GM12891 (cell line): ENCODE measurements at regions not wholly inside any gene's neighbourhood (a gene's known extent, or its start where the extent isn't known, plus 50 kb on each side); places are given as distances from the start of the nearest gene placed in this dataset.

Source experiments
- DNase-seq: peaks from one replicate; pipeline ENCODE4 v3.0.0; 2011; ENCODE audit warnings: low spot score; ENCODE audit not compliant: insufficient read length
- FAIRE-seq: peaks from 2 replicates; lab custom pipeline; 2011; peaks lifted over from hg19 to GRCh38; lab: Jason Lieb, UNC
- PAX5 ChIP-seq: IDR thresholded peaks from 2 replicates; pipeline ENCODE4 v1.6.1; 2011; ENCODE audit warnings: low read length, moderate library complexity, mild to moderate bottlenecking; ENCODE audit not compliant: insufficient read depth, severe bottlenecking
- POLR2A ChIP-seq: IDR thresholded peaks from 2 replicates; pipeline ENCODE4 v1.6.1; 2011; ENCODE audit warnings: low read depth, low read length, control low read depth
- POLR2AphosphoS5 ChIP-seq: IDR thresholded peaks from 2 replicates; pipeline ENCODE4 v1.6.1; 2011; ENCODE audit warnings: low read depth, low read length, control low read depth
- POU2F2 ChIP-seq: IDR thresholded peaks from 2 replicates; pipeline ENCODE4 v1.6.1; 2011; ENCODE audit warnings: low read depth, mild to moderate bottlenecking, control low read depth, low read length, moderate library complexity
- SPI1 ChIP-seq: IDR thresholded peaks from 2 replicates; pipeline ENCODE4 v1.6.1; 2011; ENCODE audit warnings: low read depth, low read length, control low read depth
- TAF1 ChIP-seq: IDR thresholded peaks from 2 replicates; pipeline ENCODE4 v1.6.1; 2011; ENCODE audit warnings: low read depth, low read length, control low read depth

- no peak for TF ChIP-seq TAF1
- TF ChIP-seq POLR2AphosphoS5 = no peak
- no peak for TF ChIP-seq POU2F2
- no peak for TF ChIP-seq SPI1
- no peak for TF ChIP-seq POLR2A
- DNase-seq (no peak), FAIRE-seq (no peak)
These were observed 1803.3 kb downstream of the SLITRK5 start for GRCh38 chr13:89474432-89474831.

GRCh38 chr13:89486065-89486464 is 1814.9 kb downstream of the SLITRK5 start:
- TF ChIP-seq SPI1 (no peak), PAX5 (no peak), TAF1 (no peak), POLR2AphosphoS5 (no peak)
- no peak for FAIRE-seq
- no peak for DNase-seq

GRCh38 chr13:89486709-89487108 is 1815.5 kb downstream of the SLITRK5 start:
- FAIRE-seq = no peak
- TF ChIP-seq POU2F2 (no peak), TAF1 (no peak), POLR2AphosphoS5 (no peak), SPI1 (no peak), POLR2A (no peak), PAX5 (no peak)
- DNase-seq = no peak

GRCh38 chr13:89490661-89491060 is 1819.5 kb downstream of the SLITRK5 start:
- no peak for FAIRE-seq
- TF ChIP-seq SPI1 (no peak), POU2F2 (no peak), POLR2AphosphoS5 (no peak), POLR2A (no peak), TAF1 (no peak), PAX5 (no peak)

GRCh38 chr13:89496478-89496877 is 1825.3 kb downstream of the SLITRK5 start:
- TF ChIP-seq POU2F2 (no peak), SPI1 (no peak), POLR2AphosphoS5 (no peak), PAX5 (no peak), TAF1 (no peak), POLR2A (no peak)
- FAIRE-seq (no peak), DNase-seq (no peak)

More at GRCh38 chr13:89490661-89491060, 1819.5 kb downstream of the SLITRK5 start:
- no peak for DNase-seq

- FAIRE-seq = no peak
- DNase-seq = no peak
- TF ChIP-seq TAF1 = no peak
- TF ChIP-seq POLR2A = no peak
- TF ChIP-seq PAX5 = no peak
- TF ChIP-seq POLR2AphosphoS5 = no peak
- TF ChIP-seq SPI1 = no peak
- no peak for TF ChIP-seq POU2F2
These were observed 1826.5 kb downstream of the SLITRK5 start for GRCh38 chr13:89497658-89498057.

- DNase-seq (no peak), FAIRE-seq (no peak)
- TF ChIP-seq POLR2AphosphoS5 (no peak), PAX5 (no peak), POU2F2 (no peak), TAF1 (no peak), SPI1 (no peak), POLR2A (no peak)
These were observed 1831.1 kb downstream of the SLITRK5 start for GRCh38 chr13:89502286-89502685.

GRCh38 chr13:89514534-89515312 is 1832.8 kb upstream of the MIR17HG start:
- FAIRE-seq = no peak
- TF ChIP-seq POLR2AphosphoS5 (no peak), SPI1 (no peak), TAF1 (no peak), POU2F2 (no peak), POLR2A (no peak), PAX5 (no peak)
- DNase-seq = no peak

GRCh38 chr13:89515948-89516347 is 1831.5 kb upstream of the MIR17HG start:
- TF ChIP-seq POU2F2 = no peak
- TF ChIP-seq PAX5 = no peak
- no peak for TF ChIP-seq POLR2AphosphoS5
- TF ChIP-seq TAF1 = no peak
- no peak for TF ChIP-seq SPI1
- no peak for TF ChIP-seq POLR2A
- no peak for DNase-seq
- no peak for FAIRE-seq
